ENCODE measurements at regions not wholly inside any gene's neighbourhood (a gene's known extent, or its start where the extent isn't known, plus 50 kb on each side); places are given as distances from the start of the nearest gene placed in this dataset.

- Histone ChIP-seq H3K4me3 (ENCODE audit: low read length) (no peak overlapping the region), H3K4me1 (ENCODE audit: insufficient read depth, low read length) (no peaks in the 10 kb centered on the region), H3K27ac (ENCODE audit: low read depth in 1 of 2, low read length in 2 of 2) (no peak overlapping the region), H3K27me3 (ENCODE audit: control insufficient read depth in 1 of 2, insufficient read depth in 2 of 2, low read length in 2 of 2) (no peaks in the 10 kb centered on the region), H3K36me3 (ENCODE audit: insufficient read depth, low read length) (no peaks in the 10 kb centered on the region), H3K9me3 (ENCODE audit: control insufficient read depth in 1 of 2, insufficient read depth in 1 of 2, low read length in 2 of 2) (no peaks in the 10 kb centered on the region)
- TF ChIP-seq CTCF (IDR thresholded peaks at IDR 0.05), result no peak
- intact Hi-C loops (cut with DNase I, micrococcal nuclease), result no loop called here
- DNase-seq (no peak), ATAC-seq (ENCODE audit: poor library complexity) (no peak)
- Mint-ChIP-seq H3K9me3 (no peaks in the 10 kb centered on the region), H3K36me3 (ENCODE audit: low read depth) (no peaks in the 10 kb centered on the region), H3K27me3 (peaks cover 11% of the 10 kb centered on the region), H3K27ac (no peak overlapping the region), H3K4me3 (no peak overlapping the region), H3K4me1 (ENCODE audit: low read depth) (no peaks in the 10 kb centered on the region)
- POLR2A ChIA-PET, result no interaction called here
- CTCF ChIA-PET, result no interaction called here
Observed at GRCh38 chr12:58364389-58365086, 423.2 kb downstream of the ATP23 start.

GRCh38 chr12:58365087-58365390 lies 423.7 kb downstream of the ATP23 start:
- H3K9me3 Mint-ChIP-seq, result no peaks in the 10 kb centered on the region
- Histone ChIP-seq H3K4me1 (ENCODE audit: insufficient read depth, low read length) (no peaks in the 10 kb centered on the region), H3K27ac (ENCODE audit: low read depth in 1 of 2, low read length in 2 of 2) (no peak overlapping the region), H3K9me3 (ENCODE audit: control insufficient read depth in 1 of 2, insufficient read depth in 1 of 2, low read length in 2 of 2) (no peaks in the 10 kb centered on the region), H3K4me3 (ENCODE audit: low read length) (no peak overlapping the region), H3K36me3 (ENCODE audit: insufficient read depth, low read length) (no peaks in the 10 kb centered on the region), H3K27me3 (ENCODE audit: control insufficient read depth in 1 of 2, insufficient read depth in 2 of 2, low read length in 2 of 2) (no peaks in the 10 kb centered on the region)
- no peaks in the 10 kb centered on the region for H3K4me1 Mint-ChIP-seq (ENCODE audit: low read depth)
- ChIA-PET CTCF (no interaction called here), POLR2A (no interaction called here)
- no peak for TF ChIP-seq CTCF (IDR thresholded peaks at IDR 0.05)
- no peaks in the 10 kb centered on the region for H3K36me3 Mint-ChIP-seq (ENCODE audit: low read depth)
- intact Hi-C loops (cut with DNase I, micrococcal nuclease), result no loop called here
- DNase-seq (no peak), ATAC-seq (ENCODE audit: poor library complexity) (no peak)
- no peak overlapping the region for H3K4me3 Mint-ChIP-seq
- H3K27me3 Mint-ChIP-seq, result peaks cover 11% of the 10 kb centered on the region
- no peak overlapping the region for H3K27ac Mint-ChIP-seq

- Mint-ChIP-seq H3K4me1 (ENCODE audit: low read depth) (no peaks in the 10 kb centered on the region), H3K36me3 (ENCODE audit: low read depth) (no peaks in the 10 kb centered on the region), H3K27ac (no peak overlapping the region), H3K4me3 (no peak overlapping the region), H3K27me3 (peaks cover 11% of the 10 kb centered on the region), H3K9me3 (peaks cover 3% of the 10 kb centered on the region)
- intact Hi-C loops (cut with DNase I, micrococcal nuclease), result no loop called here
- ChIA-PET POLR2A (no interaction called here), CTCF (no interaction called here)
- Histone ChIP-seq H3K4me1 (ENCODE audit: insufficient read depth, low read length) (no peaks in the 10 kb centered on the region), H3K9me3 (ENCODE audit: control insufficient read depth in 1 of 2, insufficient read depth in 1 of 2, low read length in 2 of 2) (no peaks in the 10 kb centered on the region), H3K27me3 (ENCODE audit: control insufficient read depth in 1 of 2, insufficient read depth in 2 of 2, low read length in 2 of 2) (no peaks in the 10 kb centered on the region), H3K4me3 (ENCODE audit: low read length) (no peak overlapping the region), H3K27ac (ENCODE audit: low read depth in 1 of 2, low read length in 2 of 2) (no peak overlapping the region), H3K36me3 (ENCODE audit: insufficient read depth, low read length) (no peaks in the 10 kb centered on the region)
- DNase-seq (no peak), ATAC-seq (ENCODE audit: poor library complexity) (no peak)
- no peak for TF ChIP-seq CTCF (IDR thresholded peaks at IDR 0.05)
Observed at GRCh38 chr12:58367041-58367440, 425.7 kb downstream of the ATP23 start.
